Stimulated activated CD4-positive, alpha-beta T cell treated with anti-CD3 and anti-CD28 coated beads, Interleukin-4, amount 100 ng/mL, for 1 hour (primary cell): ENCODE measurements at regions not wholly inside any gene's neighbourhood (a gene's known extent, or its start where the extent isn't known, plus 50 kb on each side); places are given as distances from the start of the nearest gene placed in this dataset.
"Not testable (repeated sequence)": the region's sequence is repeated elsewhere in the genome, so short reads cannot be mapped to it uniquely, and the experiment has no call there.

Source experiments
- DNase-seq: peaks from one replicate; pipeline ENCODE4 v3.0.0-alpha.2; 2020

DNA sequence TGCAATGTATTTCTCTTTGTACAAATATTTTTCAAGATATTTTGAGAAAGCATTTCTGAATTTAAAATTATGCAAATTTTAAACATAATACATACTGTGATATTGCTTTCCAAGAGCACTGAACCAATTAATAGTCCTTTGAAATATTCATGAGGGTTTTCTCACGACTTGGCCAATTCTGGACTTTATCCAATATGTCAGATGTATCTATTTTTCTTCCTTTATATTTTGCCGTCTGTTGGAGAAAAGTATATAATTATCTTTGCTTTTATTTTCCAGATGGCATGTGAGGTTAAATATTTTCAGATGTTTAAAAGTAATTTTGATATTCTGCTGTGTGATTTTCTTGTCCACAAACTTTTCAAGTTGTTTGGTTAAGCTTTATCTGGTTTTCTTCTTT, 378.9 kb downstream of the SLCO4C1 start:
- no peak for DNase-seq

- DNase-seq: no peak
Observed at GRCh38 chr5:101915554-101915953, 380.5 kb downstream of the SLCO4C1 start.

- no peak for DNase-seq
Observed at GRCh38 chr5:101904736-101905135, 391.3 kb downstream of the SLCO4C1 start.

DNA sequence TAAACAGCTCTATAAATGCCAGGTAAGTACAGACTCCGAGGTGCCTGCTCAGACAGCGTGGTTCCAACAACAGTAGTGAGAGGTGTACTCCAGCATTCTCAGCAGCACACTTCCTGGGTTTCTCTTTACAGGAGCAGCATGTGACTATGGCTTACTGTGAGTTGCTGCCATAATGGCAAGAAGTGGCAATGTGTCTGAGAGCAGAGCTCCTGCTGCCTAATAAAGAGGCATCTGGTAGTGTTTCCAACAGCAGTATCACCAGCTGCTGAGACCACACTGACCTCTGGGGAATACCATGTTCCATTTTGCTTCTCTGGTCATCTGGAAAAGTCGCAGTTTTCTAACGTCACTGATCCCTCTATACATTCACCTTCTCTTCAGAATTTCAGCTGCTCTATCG, 398.2 kb downstream of the SLCO4C1 start:
- DNase-seq: no peak

DNA sequence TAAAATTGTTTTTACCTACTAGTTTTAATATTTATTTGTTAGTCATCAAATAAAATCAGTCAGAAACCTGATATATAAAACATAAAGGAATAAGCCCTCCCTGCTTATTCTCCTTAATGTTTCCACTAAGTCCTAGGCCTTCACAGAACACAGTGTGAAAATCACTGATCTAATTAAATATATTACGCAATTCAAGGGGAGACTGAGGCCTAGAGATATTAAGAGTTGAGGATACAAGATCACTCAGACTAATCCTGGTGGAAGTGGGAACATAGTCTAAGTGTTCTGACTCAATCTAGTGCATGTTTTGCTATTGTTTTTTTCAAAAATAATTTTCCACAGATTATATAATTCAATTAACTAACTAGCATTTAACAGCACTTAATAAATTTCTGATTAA, 401.1 kb downstream of the SLCO4C1 start:
- DNase-seq: no peak

DNA sequence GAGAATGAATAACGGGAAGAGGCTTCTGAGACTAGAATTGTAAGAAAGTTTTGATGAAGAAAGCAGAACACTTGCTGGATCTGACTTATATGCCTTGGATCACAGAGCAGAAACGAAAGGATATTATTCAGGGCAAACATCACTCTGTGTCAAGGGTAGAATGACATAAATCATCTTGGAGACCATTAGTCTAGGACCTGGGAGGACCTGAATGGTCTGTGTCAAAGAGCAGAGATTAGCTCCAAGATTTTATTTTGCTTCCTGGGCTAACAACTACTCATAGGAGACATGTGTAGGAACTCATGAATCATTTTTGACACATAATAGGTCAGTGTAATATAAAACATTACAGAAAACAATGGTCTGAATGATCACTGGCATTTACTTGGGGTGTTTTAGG, 417.9 kb downstream of the SLCO4C1 start:
- DNase-seq: no peak

DNA sequence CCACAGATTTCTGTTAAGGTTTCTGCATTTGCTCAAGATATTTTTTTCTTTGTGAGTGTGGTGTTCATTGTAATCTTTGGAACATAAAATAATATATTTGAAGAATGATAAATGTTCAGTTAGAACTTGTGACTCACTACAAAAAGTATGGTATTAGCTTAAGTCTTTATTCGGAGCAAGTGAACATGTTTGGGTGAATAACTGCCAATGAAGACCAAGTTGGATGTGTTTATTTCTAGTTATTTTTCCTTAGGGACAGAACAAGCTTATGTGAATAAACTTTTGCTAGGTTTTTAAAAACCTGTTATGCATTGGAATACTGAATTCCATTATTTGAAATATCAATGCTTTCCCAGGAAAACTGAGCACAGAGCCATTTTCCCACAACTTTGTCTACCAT, 418.6 kb downstream of the SLCO4C1 start:
- DNase-seq: no peak

GRCh38 chr5:101866473-101866872, 429.6 kb downstream of the SLCO4C1 start:
- DNase-seq: no peak

DNA sequence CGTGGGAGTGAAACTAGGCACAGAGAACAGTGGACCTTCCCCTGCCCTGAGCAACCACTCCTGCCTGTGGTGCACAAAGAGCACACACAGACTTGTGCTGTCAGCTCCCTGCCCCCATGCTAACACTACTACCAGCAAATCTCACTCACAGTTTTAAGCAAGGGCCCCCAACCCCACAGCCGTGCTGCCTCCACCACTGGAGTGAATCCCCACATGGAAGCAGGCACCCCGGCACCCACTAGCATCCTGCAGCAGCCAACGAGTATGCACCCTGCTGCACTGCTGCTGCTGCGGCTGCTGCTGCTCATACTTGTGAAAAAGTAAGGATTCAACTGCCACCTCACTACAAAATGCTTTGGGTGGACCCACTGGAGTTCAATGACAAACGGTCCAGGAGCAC, 435.5 kb downstream of the SLCO4C1 start:
- no peak for DNase-seq

- no peak for DNase-seq
Observed at GRCh38 chr5:101860145-101860544, 435.9 kb downstream of the SLCO4C1 start.

DNA sequence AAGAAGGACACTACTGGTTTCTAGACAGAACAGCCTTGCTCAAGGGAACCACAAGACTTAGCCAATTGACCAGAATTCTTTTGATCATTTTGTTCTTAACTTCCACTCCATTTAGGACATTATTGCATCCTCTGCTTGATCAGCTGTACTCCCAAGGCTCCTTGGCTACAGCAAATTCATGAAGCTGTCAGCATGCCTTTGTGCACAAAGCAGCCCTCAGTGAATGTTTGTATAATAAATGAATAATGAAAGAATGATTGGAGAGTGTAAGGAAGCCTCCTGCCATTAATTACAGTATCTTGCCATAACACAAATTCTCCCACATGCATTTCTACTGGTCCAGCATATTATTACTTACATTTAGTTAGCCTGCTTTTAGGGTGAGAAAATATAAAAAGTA, 449.6 kb downstream of the SLCO4C1 start:
- no peak for DNase-seq

DNA sequence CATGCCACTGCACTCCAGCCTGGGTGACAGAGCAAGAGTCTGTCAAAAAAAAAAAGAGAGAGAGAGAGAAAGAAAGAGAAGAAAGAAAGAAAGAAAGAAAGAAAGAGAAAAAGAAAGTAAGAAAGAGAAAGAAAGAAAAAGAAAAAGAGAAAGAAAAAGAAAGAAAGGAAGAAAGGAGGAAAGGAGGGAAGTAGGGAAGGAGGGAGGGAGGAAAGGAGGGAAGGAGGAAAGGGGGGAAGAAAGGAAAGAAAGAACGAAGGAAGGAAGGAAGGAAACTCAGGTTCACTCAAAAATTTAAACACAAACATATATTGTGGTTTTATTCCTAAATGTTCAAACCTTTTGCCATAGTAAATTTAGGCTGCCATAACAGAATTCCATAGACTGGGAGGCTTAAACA, 453.0 kb downstream of the SLCO4C1 start:
- DNase-seq: no peak

- DNase-seq: no peak
Observed at GRCh38 chr5:101838435-101838834, 457.6 kb downstream of the SLCO4C1 start.

GRCh38 chr5:101829255-101829654, 466.8 kb downstream of the SLCO4C1 start:
- no peak for DNase-seq

- no peak for DNase-seq
Observed at GRCh38 chr5:101811466-101811865, 484.6 kb downstream of the SLCO4C1 start.

DNA sequence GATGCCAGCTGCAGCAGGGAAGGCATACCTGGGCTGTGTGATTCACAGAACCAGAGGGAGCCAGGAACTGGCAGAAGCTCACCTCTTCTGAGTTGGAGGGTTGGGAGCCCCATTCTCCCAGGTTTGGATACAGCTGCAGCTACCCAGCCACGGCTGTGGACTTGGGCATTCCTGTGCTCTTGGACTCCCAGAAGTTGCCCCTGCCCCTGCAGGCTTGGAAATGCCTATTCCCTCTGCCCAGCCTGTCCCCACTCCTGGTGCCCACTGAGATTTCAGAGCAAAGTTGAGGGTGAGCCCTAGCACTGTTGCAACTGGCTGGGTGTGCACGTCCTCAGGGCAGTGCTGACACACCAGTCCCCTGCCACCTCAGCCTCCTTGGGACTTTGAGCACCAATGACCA, 489.7 kb downstream of the SLCO4C1 start:
- DNase-seq: no peak

- no peak for DNase-seq
Observed at GRCh38 chr5:101796427-101796826, 499.7 kb downstream of the SLCO4C1 start.

DNA sequence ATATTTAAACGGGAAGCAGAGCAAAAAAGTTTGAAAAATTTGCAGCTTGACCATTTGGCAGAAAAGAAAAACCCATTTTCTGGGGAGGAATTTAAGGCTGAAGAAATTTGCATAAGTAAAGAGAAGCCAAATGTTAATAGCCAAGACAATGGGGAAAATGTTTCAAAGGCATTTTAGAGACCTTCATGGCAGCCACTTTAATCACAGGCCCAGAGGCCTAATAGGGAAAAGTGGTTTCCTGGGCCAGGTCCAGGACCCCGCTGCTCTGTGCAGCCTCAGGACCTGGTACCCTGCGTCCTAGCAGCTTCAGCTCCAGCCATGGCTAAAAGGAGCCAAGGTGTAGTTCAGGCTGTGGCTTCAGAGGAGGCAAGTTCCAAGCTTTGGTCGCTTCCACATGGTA, 507.3 kb downstream of the SLCO4C1 start:
- no peak for DNase-seq

DNA sequence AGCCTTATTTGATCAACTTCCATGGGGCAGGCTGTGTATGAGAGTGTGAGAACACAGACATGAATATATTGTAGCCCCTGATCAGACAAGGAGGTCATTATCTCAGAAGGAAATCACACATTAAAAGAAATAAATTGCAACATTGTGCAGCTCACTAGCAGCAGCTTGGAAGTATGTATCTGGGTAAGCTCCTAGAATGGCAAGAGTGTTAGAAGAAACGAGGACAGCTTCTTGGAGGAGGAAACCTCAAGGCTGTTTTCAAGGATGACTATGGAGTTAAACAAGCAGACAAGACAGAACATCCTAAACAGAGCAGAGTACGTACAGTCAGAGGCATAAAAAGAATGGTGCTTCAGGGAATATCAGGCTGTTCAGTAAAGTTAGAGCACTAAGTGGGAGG, 511.0 kb downstream of the SLCO4C1 start:
- DNase-seq: no peak

DNA sequence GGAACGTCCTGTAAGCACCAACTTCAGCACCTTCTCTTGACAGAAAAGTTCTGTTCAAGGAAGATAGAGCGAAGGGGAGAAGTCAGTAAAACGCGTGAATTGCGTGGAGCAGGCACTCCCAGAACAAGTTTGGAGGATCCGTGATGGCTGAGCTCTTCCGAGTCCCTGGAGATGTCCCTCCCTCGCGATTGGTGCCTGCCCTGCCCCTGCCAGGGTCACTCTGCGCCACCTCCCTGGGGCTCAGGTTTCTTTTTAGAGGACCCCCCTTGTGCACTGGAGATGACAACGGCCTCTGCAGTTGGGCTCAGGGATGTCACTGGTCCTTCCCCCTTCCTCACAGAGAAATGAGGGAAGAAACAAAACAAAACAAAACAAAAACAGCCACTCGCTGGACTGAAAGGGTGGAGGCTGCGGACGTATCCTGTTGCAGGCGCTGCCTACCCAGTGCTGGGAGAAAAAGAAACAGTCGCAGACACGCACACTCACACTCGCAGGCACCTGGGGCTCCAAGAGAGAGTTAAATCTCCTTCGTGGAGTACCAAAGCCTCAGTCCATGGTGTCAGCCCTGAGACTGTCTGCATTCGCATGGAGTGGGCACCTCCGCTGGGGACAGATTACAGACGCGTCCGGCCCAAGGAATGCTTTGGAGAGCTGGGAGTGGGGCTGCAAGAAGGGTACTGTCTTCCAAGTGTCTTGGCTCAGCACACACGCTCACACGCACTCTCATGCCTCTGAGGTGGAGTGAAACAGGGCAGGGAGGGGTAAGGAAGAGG, 512.7 kb downstream of the SLCO4C1 start:
- no peak for DNase-seq

GRCh38 chr5:101782352-101783103, 513.6 kb downstream of the SLCO4C1 start:
- DNase-seq: no peak

DNA sequence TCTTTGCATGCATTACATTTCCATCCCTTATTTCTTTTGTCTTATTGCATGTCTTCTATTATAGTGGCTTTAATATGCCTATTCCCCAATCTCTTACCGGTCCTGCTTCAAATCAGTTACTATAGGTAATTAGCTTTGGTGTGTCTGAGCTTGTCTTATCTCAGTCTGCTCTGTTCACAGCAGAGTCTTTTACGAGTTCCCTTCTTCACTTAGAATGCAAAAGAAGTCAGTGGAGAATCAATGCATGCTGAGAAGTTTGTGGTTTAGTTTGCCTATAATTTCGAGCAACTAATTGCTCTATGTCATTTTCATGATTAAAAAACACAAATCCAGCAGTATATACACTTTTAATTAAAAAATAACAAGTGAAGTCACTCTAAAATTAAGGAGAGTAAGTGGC, 545.0 kb downstream of the SLCO4C1 start:
- no peak for DNase-seq

DNA sequence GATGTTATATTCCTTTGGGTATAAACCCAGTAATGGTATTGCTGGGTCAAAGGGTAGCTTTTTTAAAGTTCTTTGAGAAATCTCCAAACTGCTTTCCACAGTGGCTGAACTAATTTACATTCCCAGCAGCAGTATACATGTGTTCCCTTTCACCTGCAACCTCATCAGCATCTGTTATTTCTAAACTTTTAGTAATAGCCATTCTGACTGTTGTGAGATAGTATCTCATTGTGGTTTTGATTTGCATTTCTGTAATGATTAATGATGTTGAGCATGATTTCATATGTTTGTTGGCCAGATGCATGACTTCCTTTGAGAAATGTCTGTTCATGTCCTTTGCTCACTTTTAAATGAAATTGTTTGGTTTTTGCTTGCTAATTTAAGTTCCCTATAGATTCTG, 553.1 kb downstream of the SLCO4C1 start:
- not testable (repeated sequence) for DNase-seq

DNA sequence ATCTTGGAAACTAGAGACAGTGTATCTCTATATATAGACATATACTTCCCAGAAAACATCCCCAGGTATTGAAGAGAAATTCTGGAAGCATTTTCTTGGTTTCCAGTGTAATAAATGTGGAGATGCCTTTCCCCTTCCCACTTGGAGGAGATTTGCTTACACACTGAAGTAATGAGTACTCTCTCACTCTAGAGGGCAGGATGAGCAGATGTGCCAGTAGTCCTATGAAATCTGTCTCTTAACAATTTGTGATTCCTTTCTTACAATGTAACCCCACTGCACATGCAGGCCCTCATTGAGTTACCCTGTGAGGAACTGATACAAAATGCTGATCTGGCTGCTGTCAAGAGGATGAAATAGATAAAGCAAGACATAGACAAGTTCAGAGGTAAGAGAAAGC, 567.2 kb downstream of the SLCO4C1 start:
- no peak for DNase-seq

DNA sequence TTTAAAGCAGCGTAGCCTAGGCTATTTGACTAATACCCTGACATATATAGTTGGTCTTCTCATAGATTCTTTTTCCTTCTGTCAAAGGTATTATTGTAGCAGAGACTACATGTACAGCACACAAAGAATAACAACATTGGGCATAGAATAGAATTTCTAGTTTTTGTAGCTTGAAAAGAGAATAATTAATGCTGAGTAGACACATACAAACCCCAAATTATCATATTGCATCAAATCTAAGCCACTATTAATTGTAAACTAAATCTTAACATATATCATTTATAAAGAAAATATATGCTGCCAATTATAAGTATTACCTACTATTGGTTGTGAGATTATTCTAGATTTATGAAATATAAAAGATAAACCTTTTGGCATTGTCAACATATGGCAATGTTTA, 574.5 kb downstream of the SLCO4C1 start:
- DNase-seq: no peak
